ENCODE measurements at regions not wholly inside any gene's neighbourhood (a gene's known extent, or its start where the extent isn't known, plus 50 kb on each side); places are given as distances from the start of the nearest gene placed in this dataset.

GRCh38 chr15:93223803-93224202 is 134.8 kb upstream of the RGMA start:
- no TSS peak for BruUV-seq (replicated peaks)
- DNase-seq (ENCODE audit: extremely low read depth in 1 of 4, low spot score in 3 of 4): no peak

More at GRCh38 chr15:93223803-93224202, 134.8 kb upstream of the RGMA start:
- Histone ChIP-seq H3K4me3 (no peak overlapping the region), H3K36me3 (ENCODE audit: control insufficient read depth, insufficient read depth, low read length) (no peaks in the 10 kb centered on the region), H3K9me1 (ENCODE audit: control insufficient read depth, insufficient read depth, low read length) (no peaks in the 10 kb centered on the region), H2AFZ (ENCODE audit: low read depth, low read length) (no peak overlapping the region), H3K4me1 (replicated peaks in 1 of 2; ENCODE audit: control insufficient read depth in 2 of 2, insufficient read depth in 2 of 2, low read length in 2 of 2) (no peaks in the 10 kb centered on the region), H3K4me2 (ENCODE audit: insufficient read depth, low read length) (no peak overlapping the region), H3K9me3 (replicated peaks; ENCODE audit: control insufficient read depth, insufficient read depth, low read depth, low read length) (no peaks in the 10 kb centered on the region), H3K27ac (ENCODE audit: extremely low read depth, low read depth, low read length) (no peak overlapping the region), H4K20me1 (replicated peaks; ENCODE audit: control insufficient read depth, insufficient read depth, low read length) (no peaks in the 10 kb centered on the region; the same call in 1 of the 2 replicates), H3K9ac (ENCODE audit: insufficient read depth in 1 of 2, low read depth in 2 of 2, low read length in 2 of 2) (no peak overlapping the region), H3K79me2 (ENCODE audit: control insufficient read depth, insufficient read depth, low read length) (no peaks in the 10 kb centered on the region), H3K27me3 (ENCODE audit: control insufficient read depth in 2 of 2, insufficient read depth in 2 of 2, low read length in 2 of 2) (no peaks in the 10 kb centered on the region)
- in situ Hi-C loops (cut with MboI): no loop called here
- intact Hi-C loops (cut with micrococcal nuclease): no loop called here
- no peak for TF ChIP-seq MCM7 (IDR thresholded peaks at IDR 0.05)
- TF ChIP-seq ZNF699 (CRISPR knock-in tag; IDR thresholded peaks at IDR 0.05; ENCODE audit: insufficient replicate concordance): no peak
- TF ChIP-seq ID3 (CRISPR knock-in tag; IDR thresholded peaks at IDR 0.05): no peak
- no peak for TF ChIP-seq ID3 (tag; IDR thresholded peaks at IDR 0.05)
- TF ChIP-seq ZC3H8 (IDR thresholded peaks at IDR 0.05): no peak
- no peak for TF ChIP-seq ARID3B (CRISPR knock-in tag; IDR thresholded peaks at IDR 0.05; ENCODE audit: borderline replicate concordance)
- TF ChIP-seq FOXM1 (IDR thresholded peaks at IDR 0.05; ENCODE audit: low read depth): no peak
- no peak for TF ChIP-seq FOXM1 (CRISPR knock-in tag; IDR thresholded peaks at IDR 0.05; ENCODE audit: low read depth)
- TF ChIP-seq TRIM24 (IDR thresholded peaks at IDR 0.05): no peak
- FAIRE-seq: no peak
- CTCF ChIA-PET (ENCODE audit: low intra/inter-chr PET ratio): no interaction called here
- no peak for ATAC-seq
- WGBS (ENCODE audit: insufficient coverage, low coverage, missing lambda C conversion rate): 14% methylated on average over 7 of the region's 7 CpGs
- POLR2A ChIA-PET: no interaction called here

All from K562 (cell line).